ENCODE measurements at regions not wholly inside any gene's neighbourhood (a gene's known extent, or its start where the extent isn't known, plus 50 kb on each side); places are given as distances from the start of the nearest gene placed in this dataset.

DNA sequence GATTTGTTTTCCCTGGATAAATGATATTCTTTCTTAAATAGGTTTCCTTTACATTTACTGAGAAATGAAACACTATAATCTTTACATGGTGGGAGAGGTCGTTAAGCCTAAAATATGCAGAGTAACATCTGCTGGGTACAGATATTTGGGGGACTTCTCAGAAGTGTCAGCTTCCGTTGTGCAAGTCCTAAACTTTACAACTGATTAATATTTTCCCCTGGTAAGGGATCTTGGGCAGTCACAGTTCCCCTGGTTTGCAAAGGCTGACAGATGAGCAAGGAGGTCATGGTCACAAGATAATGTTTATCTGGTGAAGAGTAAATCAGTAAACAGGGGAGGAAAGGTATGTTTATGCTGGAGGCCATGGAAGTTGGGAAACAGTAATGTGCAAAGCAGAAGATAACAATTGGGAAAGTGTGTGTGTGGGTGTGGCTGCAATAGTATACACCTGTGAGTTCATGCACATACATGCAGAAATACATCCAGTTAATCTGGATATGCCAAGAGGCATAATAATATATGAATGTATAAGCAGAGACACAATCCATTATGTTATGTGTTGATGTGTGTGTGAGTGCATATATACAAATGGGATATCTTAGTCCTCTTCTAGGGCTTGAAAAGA lies 508.2 kb upstream of the FAM241A start:
- TF ChIP-seq, protein P1, sequence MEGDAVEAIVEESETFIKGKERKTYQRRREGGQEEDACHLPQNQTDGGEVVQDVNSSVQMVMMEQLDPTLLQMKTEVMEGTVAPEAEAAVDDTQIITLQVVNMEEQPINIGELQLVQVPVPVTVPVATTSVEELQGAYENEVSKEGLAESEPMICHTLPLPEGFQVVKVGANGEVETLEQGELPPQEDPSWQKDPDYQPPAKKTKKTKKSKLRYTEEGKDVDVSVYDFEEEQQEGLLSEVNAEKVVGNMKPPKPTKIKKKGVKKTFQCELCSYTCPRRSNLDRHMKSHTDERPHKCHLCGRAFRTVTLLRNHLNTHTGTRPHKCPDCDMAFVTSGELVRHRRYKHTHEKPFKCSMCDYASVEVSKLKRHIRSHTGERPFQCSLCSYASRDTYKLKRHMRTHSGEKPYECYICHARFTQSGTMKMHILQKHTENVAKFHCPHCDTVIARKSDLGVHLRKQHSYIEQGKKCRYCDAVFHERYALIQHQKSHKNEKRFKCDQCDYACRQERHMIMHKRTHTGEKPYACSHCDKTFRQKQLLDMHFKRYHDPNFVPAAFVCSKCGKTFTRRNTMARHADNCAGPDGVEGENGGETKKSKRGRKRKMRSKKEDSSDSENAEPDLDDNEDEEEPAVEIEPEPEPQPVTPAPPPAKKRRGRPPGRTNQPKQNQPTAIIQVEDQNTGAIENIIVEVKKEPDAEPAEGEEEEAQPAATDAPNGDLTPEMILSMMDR (IDR thresholded peaks at IDR 0.05; ENCODE audit: poor library complexity, severe bottlenecking) = no peak
- no peak for TF ChIP-seq POLR2AphosphoS5 (IDR thresholded peaks at IDR 0.05)
- no peak for TF ChIP-seq TAF1 (IDR thresholded peaks at IDR 0.05; ENCODE audit: low read depth)
- TF ChIP-seq REST (IDR thresholded peaks at IDR 0.05; ENCODE audit: borderline replicate concordance) = no peak
